Suprapubic skin (tissue), 4 donors: ENCODE measurements at regions not wholly inside any gene's neighbourhood (a gene's known extent, or its start where the extent isn't known, plus 50 kb on each side); places are given as distances from the start of the nearest gene placed in this dataset.
"Not testable (repeated sequence)": the region's sequence is repeated elsewhere in the genome, so short reads cannot be mapped to it uniquely, and the experiment has no call there.

Experiments
- DNase-seq, 2 donors: peaks; one replicate each; pipeline ENCODE4 v3.0.0-alpha.2; 2019; ENCODE audit warnings: low spot score in 2 of 2
- H3K27ac ChIP-seq: fragments of 200-600 bp; sonication (generic); one replicate; pipeline ENCODE4 v1.5.1; 2019
- H3K27me3 ChIP-seq: fragments of 200-600 bp; sonication (generic); one replicate; pipeline ENCODE4 v1.5.1; 2019
- H3K36me3 ChIP-seq: fragments of 200-600 bp; sonication (generic); one replicate; pipeline ENCODE4 v1.5.1; 2019
- H3K4me1 ChIP-seq: fragments of 200-600 bp; sonication (generic); one replicate; pipeline ENCODE4 v1.5.1; 2019
- H3K4me3 ChIP-seq: fragments of 200-600 bp; sonication (generic); one replicate; pipeline ENCODE4 v1.5.1; 2019; ENCODE audit warnings: mild to moderate bottlenecking
- H3K9me3 ChIP-seq: fragments of 200-600 bp; sonication (generic); one replicate; pipeline ENCODE4 v1.5.1; 2019
- EP300 ChIP-seq: sonication (generic); formaldehyde crosslinking; IDR thresholded peaks from one replicate; pipeline ENCODE4 v1.6.1; 2017; ENCODE audit warnings: antibody characterized with exemption
- POLR2A ChIP-seq, 2 donors: fragments of 450-650 bp; IDR thresholded peaks; one replicate each; pipeline ENCODE4 v1.6.1; 2017; ENCODE audit warnings: antibody characterized with exemption in 2 of 2, mild to moderate bottlenecking in 2 of 2, moderate library complexity in 2 of 2
- POLR2AphosphoS5 ChIP-seq, 3 donors: sonication (generic); formaldehyde crosslinking; IDR thresholded peaks; one replicate each; pipeline ENCODE4 v1.6.1; 2017; ENCODE audit warnings: antibody characterized with exemption in 3 of 3
- WGBS: methylation state at CpG from one replicate; pipeline ENCODE4 v1.1.5; 2018; 5-methylcytosine and 5-hydroxymethylcytosine counted together
- TF ChIP-seq, protein P1 (sequence below), 2 donors: fragments of 200-600 bp in 1 of 2; fragments of 450-650 bp in 1 of 2; sonication (generic) in 1 of 2; IDR thresholded peaks; one replicate each; pipeline ENCODE4 v1.5.1; 2016 to 2019; ENCODE audit warnings: antibody characterized with exemption in 2 of 2, mild to moderate bottlenecking in 1 of 2, moderate library complexity in 1 of 2

DNA sequence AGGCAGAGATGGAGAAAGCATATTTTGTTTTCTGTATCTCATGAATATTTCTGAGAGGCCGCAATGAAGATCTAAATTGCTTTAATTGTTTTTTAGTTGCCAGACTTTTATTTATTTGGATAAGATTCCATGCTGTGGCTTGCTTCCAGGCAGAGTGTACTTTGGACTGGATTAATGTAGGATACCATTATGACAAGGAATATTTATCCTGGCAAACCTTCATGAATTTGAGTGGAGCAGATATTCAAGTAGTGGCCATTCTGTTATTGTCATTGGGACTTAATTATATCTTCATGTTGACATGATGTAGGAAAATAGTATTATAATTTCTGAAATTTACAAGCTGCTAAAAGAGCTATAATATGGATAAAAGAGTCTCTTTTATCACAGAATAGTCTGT, 182.9 kb downstream of the C4orf33 start:
- 69% methylated on average over 1 of the region's 1 CpG for WGBS
- Histone ChIP-seq H3K36me3 (no peaks in the 10 kb centered on the region), H3K9me3 (no peaks in the 10 kb centered on the region), H3K4me1 (no peaks in the 10 kb centered on the region), H3K27me3 (no peaks in the 10 kb centered on the region), H3K4me3 (no peak overlapping the region), H3K27ac (no peak overlapping the region)
- DNase-seq, result no peak
- TF ChIP-seq, protein P1, sequence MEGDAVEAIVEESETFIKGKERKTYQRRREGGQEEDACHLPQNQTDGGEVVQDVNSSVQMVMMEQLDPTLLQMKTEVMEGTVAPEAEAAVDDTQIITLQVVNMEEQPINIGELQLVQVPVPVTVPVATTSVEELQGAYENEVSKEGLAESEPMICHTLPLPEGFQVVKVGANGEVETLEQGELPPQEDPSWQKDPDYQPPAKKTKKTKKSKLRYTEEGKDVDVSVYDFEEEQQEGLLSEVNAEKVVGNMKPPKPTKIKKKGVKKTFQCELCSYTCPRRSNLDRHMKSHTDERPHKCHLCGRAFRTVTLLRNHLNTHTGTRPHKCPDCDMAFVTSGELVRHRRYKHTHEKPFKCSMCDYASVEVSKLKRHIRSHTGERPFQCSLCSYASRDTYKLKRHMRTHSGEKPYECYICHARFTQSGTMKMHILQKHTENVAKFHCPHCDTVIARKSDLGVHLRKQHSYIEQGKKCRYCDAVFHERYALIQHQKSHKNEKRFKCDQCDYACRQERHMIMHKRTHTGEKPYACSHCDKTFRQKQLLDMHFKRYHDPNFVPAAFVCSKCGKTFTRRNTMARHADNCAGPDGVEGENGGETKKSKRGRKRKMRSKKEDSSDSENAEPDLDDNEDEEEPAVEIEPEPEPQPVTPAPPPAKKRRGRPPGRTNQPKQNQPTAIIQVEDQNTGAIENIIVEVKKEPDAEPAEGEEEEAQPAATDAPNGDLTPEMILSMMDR (IDR thresholded peaks at IDR 0.05), result no peak
- TF ChIP-seq POLR2AphosphoS5 (IDR thresholded peaks at IDR 0.05) (no peak), EP300 (no peak), POLR2A (IDR thresholded peaks at IDR 0.05) (no peak)

DNA sequence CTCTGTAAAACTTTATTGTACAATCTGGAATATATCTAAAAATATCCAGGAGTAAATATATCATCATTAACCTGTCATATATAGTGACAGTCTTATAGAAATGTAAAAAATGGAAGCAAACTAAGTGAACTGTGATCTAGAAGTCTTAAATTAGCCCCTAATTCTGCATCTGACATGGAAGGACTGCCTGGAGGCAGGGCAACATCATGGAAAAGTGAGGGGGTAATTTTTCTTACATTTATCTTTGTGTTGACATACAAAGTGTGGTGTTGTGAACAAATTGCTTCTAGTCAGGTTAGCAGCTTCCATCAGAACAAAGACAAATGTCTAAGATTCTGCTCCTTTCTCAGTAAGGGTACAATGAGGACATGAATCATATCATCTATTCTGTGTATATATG, 186.3 kb downstream of the C4orf33 start:
- no peak overlapping the region for H3K4me3 ChIP-seq
- TF ChIP-seq, protein P1 (IDR thresholded peaks at IDR 0.05), result no peak
- TF ChIP-seq EP300 (no peak), POLR2AphosphoS5 (IDR thresholded peaks at IDR 0.05) (no peak), POLR2A (IDR thresholded peaks at IDR 0.05) (no peak)
- DNase-seq, result no peak
- no peaks in the 10 kb centered on the region for H3K36me3 ChIP-seq
- H3K27ac ChIP-seq, result no peak overlapping the region
- no peaks in the 10 kb centered on the region for H3K4me1 ChIP-seq
- H3K9me3 ChIP-seq, result no peaks in the 10 kb centered on the region
- no peaks in the 10 kb centered on the region for H3K27me3 ChIP-seq

DNA sequence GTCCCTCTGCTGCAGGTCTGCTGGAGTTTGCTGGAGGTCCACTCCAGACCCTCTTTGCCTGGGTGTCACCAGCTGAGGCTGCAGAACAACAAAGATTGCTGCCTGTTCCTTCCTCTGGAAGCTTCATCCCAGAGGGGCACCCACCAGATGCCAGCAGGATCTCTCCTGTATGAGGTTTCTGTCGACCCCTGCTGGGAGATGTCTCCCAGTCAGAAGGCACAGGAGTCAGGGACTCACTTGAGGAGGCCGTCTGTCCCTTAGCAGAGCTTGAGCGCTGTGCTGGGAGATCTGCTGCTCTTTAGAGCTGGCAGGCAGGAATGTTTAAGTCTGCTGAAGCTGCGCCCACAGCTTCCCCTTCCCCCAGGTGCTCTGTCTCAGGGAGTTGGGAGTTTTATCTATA, 196.2 kb downstream of the C4orf33 start:
- H3K9me3 ChIP-seq, H3K27me3 ChIP-seq, H3K4me3 ChIP-seq, H3K4me1 ChIP-seq, H3K27ac ChIP-seq, DNase-seq, H3K36me3 ChIP-seq: not testable (repeated sequence)
- WGBS, result 74% methylated on average over 4 of the region's 4 CpGs

DNA sequence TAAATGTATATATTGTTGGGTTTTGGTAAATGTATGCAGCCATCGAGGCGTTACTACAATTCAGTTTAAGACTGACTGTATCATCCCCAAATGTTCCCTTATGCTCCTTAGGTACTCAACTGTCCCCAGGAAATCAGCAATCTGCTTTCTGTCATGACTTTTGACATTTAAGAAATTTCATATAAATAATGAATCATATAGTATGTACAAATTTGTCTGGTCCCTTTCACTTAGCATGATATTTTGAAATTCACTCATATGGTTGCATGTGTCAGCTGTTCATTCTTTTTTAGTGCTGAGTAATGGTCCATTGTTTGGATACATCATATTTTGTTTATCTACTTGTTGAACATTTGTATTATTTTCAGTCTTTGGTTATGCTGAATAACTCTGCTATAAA, 218.8 kb downstream of the C4orf33 start:
- no peak for DNase-seq
- Histone ChIP-seq H3K27me3 (no peaks in the 10 kb centered on the region), H3K9me3 (no peaks in the 10 kb centered on the region), H3K27ac (no peak overlapping the region), H3K4me3 (no peak overlapping the region), H3K4me1 (no peaks in the 10 kb centered on the region), H3K36me3 (no peaks in the 10 kb centered on the region)
- TF ChIP-seq, protein P1 (IDR thresholded peaks at IDR 0.05), result no peak
- TF ChIP-seq POLR2A (IDR thresholded peaks at IDR 0.05) (no peak), POLR2AphosphoS5 (IDR thresholded peaks at IDR 0.05) (no peak), EP300 (no peak)
- 97% methylated on average over 2 of the region's 2 CpGs for WGBS

DNA sequence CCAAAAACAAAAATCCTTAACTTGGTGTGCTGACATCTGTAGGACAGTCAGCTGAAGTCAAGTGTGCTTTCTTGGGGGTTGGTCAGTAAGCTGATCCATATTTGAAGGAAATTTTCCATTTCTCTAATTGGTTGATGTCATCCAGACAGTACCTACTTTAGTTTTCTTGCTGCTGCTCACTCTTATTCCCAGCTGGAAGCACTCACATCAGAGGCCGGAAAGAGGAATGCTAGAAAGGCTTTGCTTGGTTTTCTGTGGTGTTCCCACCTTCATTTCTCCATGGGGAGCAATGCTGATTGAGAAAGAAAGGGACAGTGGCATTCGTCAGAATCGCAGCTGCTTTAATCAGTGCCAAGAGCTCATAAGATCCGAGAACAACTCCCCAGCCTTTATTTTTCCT, 227.0 kb downstream of the C4orf33 start:
- Histone ChIP-seq H3K27me3 (no peaks in the 10 kb centered on the region), H3K36me3 (no peaks in the 10 kb centered on the region), H3K4me3 (no peak overlapping the region), H3K9me3 (no peaks in the 10 kb centered on the region), H3K27ac (no peak overlapping the region), H3K4me1 (peaks cover 6% of the 10 kb centered on the region)
- TF ChIP-seq POLR2AphosphoS5 (IDR thresholded peaks at IDR 0.05), result no peak
- TF ChIP-seq POLR2A (IDR thresholded peaks at IDR 0.05), result no peak
- no peak for TF ChIP-seq EP300
- TF ChIP-seq, protein P1 (IDR thresholded peaks at IDR 0.05), result no peak
- DNase-seq, result no peak
- WGBS, result 53% methylated on average over 4 of the region's 4 CpGs

DNA sequence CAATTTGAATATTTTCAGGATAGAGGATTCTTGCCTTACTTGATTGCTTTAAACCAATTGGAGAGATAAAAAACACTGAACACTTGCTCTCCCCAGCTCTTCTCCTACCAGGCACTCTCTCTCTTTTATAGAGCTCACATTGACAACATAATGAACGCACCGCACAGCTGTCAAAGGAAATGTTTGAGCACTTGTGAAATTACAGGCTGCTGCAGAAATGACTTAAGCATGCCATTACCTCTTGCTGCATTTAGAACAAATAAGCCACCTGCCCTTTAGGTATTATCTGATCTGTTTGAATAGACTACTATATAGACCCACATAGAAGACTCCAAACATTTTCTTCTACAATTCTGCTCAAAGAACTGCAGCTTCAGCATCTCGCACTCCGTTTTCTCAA, 227.7 kb downstream of the C4orf33 start:
- TF ChIP-seq POLR2AphosphoS5 (IDR thresholded peaks at IDR 0.05), result no peak
- TF ChIP-seq EP300, result no peak
- TF ChIP-seq, protein P1 (IDR thresholded peaks at IDR 0.05), result no peak
- TF ChIP-seq POLR2A (IDR thresholded peaks at IDR 0.05), result no peak
- no peaks in the 10 kb centered on the region for H3K9me3 ChIP-seq
- H3K27ac ChIP-seq, result no peak overlapping the region
- WGBS, result 56% methylated on average over 4 of the region's 4 CpGs
- no peak overlapping the region for H3K4me3 ChIP-seq
- H3K27me3 ChIP-seq, result no peaks in the 10 kb centered on the region
- H3K4me1 ChIP-seq, result peaks cover 6% of the 10 kb centered on the region
- no peak for DNase-seq
- no peaks in the 10 kb centered on the region for H3K36me3 ChIP-seq
